Peyer's patch (tissue), 4 donors: ENCODE measurements at regions not wholly inside any gene's neighbourhood (a gene's known extent, or its start where the extent isn't known, plus 50 kb on each side); places are given as distances from the start of the nearest gene placed in this dataset.

Experiments used
- POLR2A ChIP-seq, 2 donors: fragments of 450-650 bp; IDR thresholded peaks; one replicate each; pipeline ENCODE4 v1.5.1; 2017; ENCODE audit warnings: antibody characterized with exemption in 2 of 2, mild to moderate bottlenecking in 2 of 2, moderate library complexity in 2 of 2
- TF ChIP-seq, protein P1 (sequence below), 6 experiments: fragments of 450-650 bp in 4 of 6; fragments of 200-600 bp in 2 of 6; sonication (generic) in 1 of 6; IDR thresholded peaks; one replicate each; pipeline ENCODE4 v1.5.1; 2017 to 2019; ENCODE audit warnings: antibody characterized with exemption in 6 of 6, mild to moderate bottlenecking in 3 of 6, moderate library complexity in 1 of 6

DNA sequence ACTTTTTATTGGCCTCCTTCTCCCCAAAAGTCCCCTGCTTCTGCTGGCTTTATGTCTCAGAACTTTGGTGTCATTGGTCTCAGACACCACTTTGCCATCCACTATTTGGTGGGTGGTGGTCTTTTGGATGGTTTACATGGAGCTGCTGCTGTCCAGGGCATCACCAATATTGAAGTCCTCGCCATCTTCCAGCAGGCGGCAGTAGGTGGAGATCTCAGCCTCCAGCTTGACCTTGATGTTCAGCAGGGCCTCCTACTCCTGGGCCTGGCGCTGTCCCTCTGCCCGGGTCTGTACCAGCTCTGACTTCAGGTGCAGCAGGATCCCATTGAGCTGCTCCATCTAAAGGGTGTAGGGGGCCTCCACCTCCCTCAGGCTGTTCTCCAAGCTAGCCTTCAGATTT is 148.4 kb upstream of the FOXA2 start:
- TF ChIP-seq, protein P1, sequence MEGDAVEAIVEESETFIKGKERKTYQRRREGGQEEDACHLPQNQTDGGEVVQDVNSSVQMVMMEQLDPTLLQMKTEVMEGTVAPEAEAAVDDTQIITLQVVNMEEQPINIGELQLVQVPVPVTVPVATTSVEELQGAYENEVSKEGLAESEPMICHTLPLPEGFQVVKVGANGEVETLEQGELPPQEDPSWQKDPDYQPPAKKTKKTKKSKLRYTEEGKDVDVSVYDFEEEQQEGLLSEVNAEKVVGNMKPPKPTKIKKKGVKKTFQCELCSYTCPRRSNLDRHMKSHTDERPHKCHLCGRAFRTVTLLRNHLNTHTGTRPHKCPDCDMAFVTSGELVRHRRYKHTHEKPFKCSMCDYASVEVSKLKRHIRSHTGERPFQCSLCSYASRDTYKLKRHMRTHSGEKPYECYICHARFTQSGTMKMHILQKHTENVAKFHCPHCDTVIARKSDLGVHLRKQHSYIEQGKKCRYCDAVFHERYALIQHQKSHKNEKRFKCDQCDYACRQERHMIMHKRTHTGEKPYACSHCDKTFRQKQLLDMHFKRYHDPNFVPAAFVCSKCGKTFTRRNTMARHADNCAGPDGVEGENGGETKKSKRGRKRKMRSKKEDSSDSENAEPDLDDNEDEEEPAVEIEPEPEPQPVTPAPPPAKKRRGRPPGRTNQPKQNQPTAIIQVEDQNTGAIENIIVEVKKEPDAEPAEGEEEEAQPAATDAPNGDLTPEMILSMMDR (IDR thresholded peaks at IDR 0.05), result no peak
- TF ChIP-seq POLR2A (IDR thresholded peaks at IDR 0.05), result no peak
